GM12874 (cell line): ENCODE measurements at regions not wholly inside any gene's neighbourhood (a gene's known extent, or its start where the extent isn't known, plus 50 kb on each side); places are given as distances from the start of the nearest gene placed in this dataset.

Experiments used
- TF ChIP-seq, protein P1 (sequence below): IDR thresholded peaks from 2 replicates; pipeline ENCODE4 v1.5.1; 2011; ENCODE audit warnings: low read depth, mild to moderate bottlenecking, control low read depth, low read length, moderate library complexity; ENCODE audit not compliant: insufficient read depth

DNA sequence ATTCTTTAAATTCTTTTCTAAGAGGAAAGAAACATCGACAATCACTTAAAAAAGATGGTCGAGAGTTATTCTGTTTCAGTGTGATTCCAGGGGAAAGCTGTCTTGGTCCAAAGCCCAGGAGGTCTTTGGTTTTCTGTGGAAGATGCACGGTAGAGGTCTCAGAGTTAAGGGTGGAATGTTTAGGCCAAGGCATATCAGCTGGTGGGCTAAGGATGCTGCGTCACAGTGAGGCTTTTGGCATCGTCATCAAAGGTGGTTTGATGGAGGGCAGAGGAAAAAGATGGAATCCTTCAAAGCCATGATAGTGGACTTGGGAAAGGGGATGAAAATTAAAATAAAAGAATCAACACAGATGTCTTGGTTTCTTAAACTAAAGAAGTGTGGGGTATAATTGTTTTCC is 137.3 kb upstream of the ANKH start:
- TF ChIP-seq, protein P1, sequence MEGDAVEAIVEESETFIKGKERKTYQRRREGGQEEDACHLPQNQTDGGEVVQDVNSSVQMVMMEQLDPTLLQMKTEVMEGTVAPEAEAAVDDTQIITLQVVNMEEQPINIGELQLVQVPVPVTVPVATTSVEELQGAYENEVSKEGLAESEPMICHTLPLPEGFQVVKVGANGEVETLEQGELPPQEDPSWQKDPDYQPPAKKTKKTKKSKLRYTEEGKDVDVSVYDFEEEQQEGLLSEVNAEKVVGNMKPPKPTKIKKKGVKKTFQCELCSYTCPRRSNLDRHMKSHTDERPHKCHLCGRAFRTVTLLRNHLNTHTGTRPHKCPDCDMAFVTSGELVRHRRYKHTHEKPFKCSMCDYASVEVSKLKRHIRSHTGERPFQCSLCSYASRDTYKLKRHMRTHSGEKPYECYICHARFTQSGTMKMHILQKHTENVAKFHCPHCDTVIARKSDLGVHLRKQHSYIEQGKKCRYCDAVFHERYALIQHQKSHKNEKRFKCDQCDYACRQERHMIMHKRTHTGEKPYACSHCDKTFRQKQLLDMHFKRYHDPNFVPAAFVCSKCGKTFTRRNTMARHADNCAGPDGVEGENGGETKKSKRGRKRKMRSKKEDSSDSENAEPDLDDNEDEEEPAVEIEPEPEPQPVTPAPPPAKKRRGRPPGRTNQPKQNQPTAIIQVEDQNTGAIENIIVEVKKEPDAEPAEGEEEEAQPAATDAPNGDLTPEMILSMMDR: no peak

GRCh38 chr5:15008476-15008875 is 136.9 kb upstream of the ANKH start:
- TF ChIP-seq, protein P1: no peak

DNA sequence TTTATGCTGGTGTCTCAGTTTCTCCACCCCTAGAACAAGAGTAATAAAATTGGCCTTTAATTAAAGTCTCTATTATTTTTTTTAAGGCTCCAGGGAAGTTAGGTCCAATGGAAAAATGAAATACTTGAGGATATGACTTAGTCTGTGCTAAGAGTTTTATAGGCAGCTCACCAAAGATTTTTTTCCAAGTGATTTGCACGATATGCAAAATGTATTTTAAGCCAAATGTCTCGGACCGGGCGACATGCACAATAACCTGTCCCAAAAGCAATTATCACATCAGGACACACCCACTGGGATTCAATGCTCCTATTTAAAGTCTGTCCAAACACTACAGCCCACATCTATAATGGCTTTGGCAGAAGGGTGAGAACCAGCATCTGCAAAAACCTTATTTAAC is 136.1 kb upstream of the ANKH start:
- TF ChIP-seq, protein P1: no peak

DNA sequence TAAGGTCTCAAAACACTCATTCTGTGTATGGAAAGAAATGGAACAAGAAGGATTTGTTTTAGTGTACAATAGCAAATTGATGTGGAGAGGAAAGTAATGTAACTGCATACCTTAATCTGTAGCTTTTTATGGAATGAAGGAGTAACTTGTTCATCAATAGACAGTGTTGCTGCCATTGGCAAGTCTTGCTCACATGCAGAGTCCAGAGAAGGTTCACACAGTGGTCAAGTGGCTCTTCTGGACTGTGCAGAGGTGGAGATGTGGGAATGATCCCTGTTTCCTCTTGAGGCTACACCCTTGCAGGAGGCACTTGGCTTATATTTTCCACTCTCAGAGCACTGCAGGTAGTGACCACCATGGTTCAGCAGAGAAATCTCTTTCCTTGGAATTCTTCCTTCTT is 132.9 kb upstream of the ANKH start:
- TF ChIP-seq, protein P1: no peak

- TF ChIP-seq, protein P1: peak; percentile 67
Measured at GRCh38 chr5:15003511-15003920, 131.9 kb upstream of the ANKH start.

- TF ChIP-seq, protein P1: no peak
Measured at GRCh38 chr5:15002791-15003190, 131.2 kb upstream of the ANKH start.

GRCh38 chr5:15002173-15002572 is 130.6 kb upstream of the ANKH start:
- TF ChIP-seq, protein P1: no peak

DNA sequence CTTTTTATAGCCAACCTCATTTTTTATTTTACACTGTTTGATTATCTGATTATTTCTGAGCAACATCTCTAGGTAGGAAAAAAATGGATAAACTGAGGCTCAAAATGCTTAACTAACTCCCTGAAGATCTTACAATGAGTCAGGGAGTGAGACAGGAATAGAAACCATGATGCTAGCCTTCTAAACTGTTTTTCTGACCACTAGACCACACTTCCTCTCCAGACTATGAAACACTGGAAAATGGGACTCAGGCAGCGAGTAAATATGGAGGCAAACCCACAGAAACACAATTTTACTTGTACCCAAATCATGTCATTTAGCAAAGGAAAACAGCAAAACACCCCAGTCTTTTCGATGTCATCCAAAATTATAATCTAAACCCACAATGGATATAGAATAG is 129.9 kb upstream of the ANKH start:
- TF ChIP-seq, protein P1: no peak
